SJSA1 (cell line): ENCODE measurements at regions not wholly inside any gene's neighbourhood (a gene's known extent, or its start where the extent isn't known, plus 50 kb on each side); places are given as distances from the start of the nearest gene placed in this dataset.
A peak's percentile ranks its signal among the peaks of the same experiment; 100 is the strongest.

Source experiments
- DNase-seq, 2 experiments: peaks; one replicate each; pipeline ENCODE4 v3.0.0-alpha.2; 2015 to 2020; ENCODE audit warnings: low spot score in 2 of 2, low read depth in 1 of 2
- H3K27ac ChIP-seq: fragments of 250-450 bp; sonication (Bioruptor Pico); 2 replicates; pipeline ENCODE4 v1.5.1; 2020; ENCODE audit warnings: mild to moderate bottlenecking, moderate library complexity
- H3K27me3 ChIP-seq: fragments of 250-450 bp; sonication (Bioruptor Pico); replicated peaks from 2 replicates; pipeline ENCODE4 v1.5.1; 2020; ENCODE audit warnings: mild to moderate bottlenecking, moderate library complexity
- H3K36me3 ChIP-seq: fragments of 250-450 bp; sonication (Bioruptor Pico); 2 replicates; pipeline ENCODE4 v1.5.1; 2020; ENCODE audit warnings: mild to moderate bottlenecking
- H3K4me1 ChIP-seq: fragments of 250-450 bp; sonication (Bioruptor Pico); replicated peaks from 2 replicates; pipeline ENCODE4 v1.6.1; 2021; ENCODE audit warnings: mild to moderate bottlenecking
- H3K4me3 ChIP-seq: fragments of 250-450 bp; sonication (Bioruptor Pico); 2 replicates; pipeline ENCODE4 v1.5.1; 2020; ENCODE audit warnings: mild to moderate bottlenecking
- H3K9me3 ChIP-seq: fragments of 250-450 bp; sonication (Bioruptor Pico); replicated peaks from 2 replicates; pipeline ENCODE4 v1.5.1; 2020; ENCODE audit warnings: mild to moderate bottlenecking

DNA sequence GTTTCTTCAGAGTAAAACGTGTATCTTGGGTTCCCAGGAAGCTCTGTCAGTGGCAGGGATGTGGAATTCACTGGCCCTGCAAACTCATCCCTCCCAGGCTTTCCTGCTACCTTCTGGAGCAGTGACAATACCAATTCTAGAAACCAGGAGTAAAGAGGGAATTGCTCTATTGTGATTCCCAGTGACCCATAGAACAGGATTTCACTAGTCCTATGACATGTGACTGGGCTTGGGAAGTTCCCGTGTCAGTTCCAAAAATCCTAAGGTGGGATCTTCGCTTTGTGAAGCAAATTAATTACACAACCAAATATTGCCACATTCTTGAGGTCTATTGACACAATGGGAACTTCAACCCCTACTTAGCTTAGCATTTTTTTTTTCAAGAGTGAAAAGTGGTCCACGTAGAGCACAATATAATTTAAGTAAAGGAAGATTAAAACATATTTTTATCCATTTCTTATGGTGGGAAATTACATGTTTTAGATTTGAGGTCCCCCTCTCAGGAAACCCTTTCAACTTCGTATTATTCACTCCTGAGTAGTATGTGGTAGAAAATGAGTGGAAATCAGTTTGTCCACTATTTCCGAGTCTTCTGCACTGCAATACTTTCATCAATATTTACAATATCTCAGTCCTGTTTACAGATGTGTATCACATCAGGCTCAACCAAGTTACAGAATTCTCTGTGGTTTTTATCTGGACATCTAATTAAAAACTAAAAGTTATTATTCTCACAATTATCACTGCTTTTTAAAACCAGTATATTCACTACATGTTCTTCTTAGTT, 88.9 kb upstream of the SOX5 start:
- peaks cover 17% of the 10 kb centered on the region for H3K4me1 ChIP-seq
- peak overlapping the region; percentile 68 for H3K27ac ChIP-seq
- H3K27me3 ChIP-seq, result no peaks in the 10 kb centered on the region
- no peak overlapping the region for H3K4me3 ChIP-seq
- DNase-seq, result peak in 1 of 2 experiments; percentile 6
- no peaks in the 10 kb centered on the region for H3K9me3 ChIP-seq
- H3K36me3 ChIP-seq, result no peaks in the 10 kb centered on the region

DNA sequence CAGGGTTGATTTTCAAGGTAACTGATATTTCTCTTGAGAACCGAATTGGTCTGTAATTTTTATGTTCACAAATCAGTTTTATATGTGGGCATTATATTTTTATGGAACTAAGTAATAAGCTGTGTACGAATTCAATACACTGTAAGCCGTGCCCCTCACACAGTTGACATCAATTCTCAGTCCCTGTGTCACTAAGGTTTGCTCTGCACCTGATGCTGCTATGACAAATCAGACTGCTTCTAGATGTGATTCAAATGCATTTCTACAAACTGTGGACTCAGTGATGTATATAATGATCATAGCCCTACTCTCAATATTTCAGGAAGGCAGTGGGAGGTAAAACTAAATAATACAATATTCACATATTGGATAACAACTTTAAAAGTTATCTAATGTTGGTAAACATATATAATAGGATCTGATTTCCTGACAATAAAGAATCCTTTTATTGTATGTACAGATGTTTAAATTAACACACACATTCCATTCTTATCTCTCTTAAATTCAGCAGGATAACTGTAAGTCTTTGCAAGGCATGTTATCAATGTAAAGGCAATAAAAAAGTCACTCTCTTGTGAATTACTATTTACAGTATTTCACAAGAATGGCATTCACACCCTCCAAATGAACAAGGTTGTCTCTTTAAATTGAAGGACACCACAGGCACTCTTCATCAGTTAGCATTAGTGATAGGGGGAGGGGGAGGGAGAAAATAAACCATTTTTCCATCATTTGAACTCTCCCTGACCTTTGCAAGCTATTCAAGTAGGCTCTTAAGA, 87.2 kb upstream of the SOX5 start:
- DNase-seq, result no peak
- no peak overlapping the region for H3K4me3 ChIP-seq
- no peak overlapping the region for H3K27ac ChIP-seq
- H3K27me3 ChIP-seq, result no peaks in the 10 kb centered on the region
- peaks cover 17% of the 10 kb centered on the region for H3K4me1 ChIP-seq
- no peaks in the 10 kb centered on the region for H3K9me3 ChIP-seq
- no peaks in the 10 kb centered on the region for H3K36me3 ChIP-seq

DNA sequence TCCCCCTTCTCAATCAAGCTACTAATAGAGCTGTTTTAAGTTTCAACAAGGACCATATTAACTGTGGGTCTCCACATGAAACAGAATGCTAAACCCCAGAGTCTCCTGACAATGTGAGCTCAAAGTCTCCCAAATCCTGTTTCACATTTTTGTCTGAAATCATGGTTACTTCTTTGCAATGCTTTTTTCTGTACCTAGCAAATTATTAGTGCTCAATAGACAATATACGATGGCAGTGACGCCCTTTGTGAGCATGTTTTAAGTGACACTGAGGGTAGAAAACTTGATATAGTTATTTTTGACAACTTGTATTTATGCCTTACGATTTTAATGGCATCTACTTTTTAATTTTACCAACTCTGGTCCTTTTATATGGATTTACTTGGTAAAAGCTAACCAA, 85.4 kb upstream of the SOX5 start:
- peaks cover 17% of the 10 kb centered on the region for H3K4me1 ChIP-seq
- no peaks in the 10 kb centered on the region for H3K9me3 ChIP-seq
- H3K27ac ChIP-seq, result no peak overlapping the region
- no peaks in the 10 kb centered on the region for H3K36me3 ChIP-seq
- DNase-seq, result no peak
- H3K4me3 ChIP-seq, result no peak overlapping the region
- H3K27me3 ChIP-seq, result no peaks in the 10 kb centered on the region

DNA sequence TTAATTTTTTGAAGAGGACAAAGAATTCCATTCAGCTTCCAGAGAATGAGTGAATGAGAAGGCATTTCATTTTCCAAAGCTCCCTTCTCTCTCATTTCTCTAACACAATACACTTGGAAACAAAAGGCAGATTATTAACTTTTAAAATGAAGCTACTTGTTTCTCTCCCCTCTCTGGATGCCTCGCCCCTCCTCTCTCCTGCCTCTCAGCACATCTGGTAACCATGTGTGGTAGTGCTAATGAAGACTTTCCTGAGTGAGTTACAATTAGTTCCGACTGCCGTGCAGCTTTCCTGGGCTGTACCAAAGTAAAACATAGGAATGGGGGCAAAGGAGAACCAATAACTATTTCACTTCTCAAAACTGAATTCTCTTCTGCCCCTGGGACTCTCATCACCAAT, 84.7 kb upstream of the SOX5 start:
- Histone ChIP-seq H3K4me3 (no peak overlapping the region), H3K27ac (no peak overlapping the region), H3K4me1 (peaks cover 11% of the 10 kb centered on the region), H3K27me3 (no peaks in the 10 kb centered on the region), H3K36me3 (no peaks in the 10 kb centered on the region), H3K9me3 (no peaks in the 10 kb centered on the region)
- DNase-seq, result no peak

DNA sequence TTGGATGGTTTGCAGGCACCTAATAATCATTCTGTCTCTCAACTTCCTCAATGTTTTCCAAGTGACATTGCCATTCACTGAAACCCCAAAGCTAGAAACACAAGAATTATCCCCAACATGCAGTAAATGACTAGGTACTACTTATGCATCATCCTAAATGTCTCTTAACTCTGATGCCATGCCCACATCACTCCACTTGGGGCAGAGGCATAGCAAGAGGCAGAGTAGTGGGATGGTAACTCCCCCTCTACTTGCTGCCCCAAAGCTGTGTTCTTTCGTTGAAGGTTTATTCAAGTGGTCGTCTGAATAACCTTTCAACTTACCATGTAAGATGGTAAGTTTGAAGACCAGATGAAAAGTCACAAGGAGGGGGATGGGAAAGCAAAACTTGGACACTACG, 77.9 kb upstream of the SOX5 start:
- H3K4me3 ChIP-seq, result no peak overlapping the region
- H3K27ac ChIP-seq, result no peak overlapping the region
- H3K9me3 ChIP-seq, result no peaks in the 10 kb centered on the region
- no peaks in the 10 kb centered on the region for H3K27me3 ChIP-seq
- no peak for DNase-seq
- H3K36me3 ChIP-seq, result no peaks in the 10 kb centered on the region
- no peaks in the 10 kb centered on the region for H3K4me1 ChIP-seq

DNA sequence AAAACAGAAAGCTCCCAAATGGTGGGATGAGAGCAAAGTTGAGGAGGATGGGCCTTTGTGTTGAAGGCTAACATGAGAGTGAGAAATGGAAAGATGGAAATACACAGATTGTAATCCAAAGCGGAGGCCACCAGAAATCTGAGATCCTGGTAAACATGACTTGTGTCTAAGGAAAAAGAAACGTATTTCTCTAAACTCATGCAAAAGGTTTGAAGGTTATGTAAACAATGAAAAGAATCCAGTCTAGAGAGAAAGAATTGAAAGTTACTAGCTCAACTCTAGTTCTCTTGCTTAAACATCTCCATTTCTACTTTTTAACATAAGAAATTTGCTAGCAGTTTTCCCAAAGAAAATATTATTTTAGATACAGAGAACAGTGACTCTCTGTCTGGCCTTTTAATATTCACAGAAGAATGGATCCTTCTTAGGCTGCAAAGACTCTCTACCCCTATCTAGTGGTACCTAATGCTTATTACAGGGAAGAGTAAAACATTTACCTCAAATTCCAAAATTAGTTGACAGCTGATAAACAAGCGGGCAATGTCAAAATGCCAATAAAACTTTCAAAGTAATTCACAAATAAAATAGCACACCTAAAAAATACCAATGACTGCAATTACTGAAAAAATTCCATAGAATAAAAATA, 75.8 kb upstream of the SOX5 start:
- H3K4me1 ChIP-seq, result no peaks in the 10 kb centered on the region
- no peak overlapping the region for H3K4me3 ChIP-seq
- H3K27ac ChIP-seq, result no peak overlapping the region
- no peaks in the 10 kb centered on the region for H3K36me3 ChIP-seq
- no peaks in the 10 kb centered on the region for H3K27me3 ChIP-seq
- DNase-seq, result no peak
- no peaks in the 10 kb centered on the region for H3K9me3 ChIP-seq

DNA sequence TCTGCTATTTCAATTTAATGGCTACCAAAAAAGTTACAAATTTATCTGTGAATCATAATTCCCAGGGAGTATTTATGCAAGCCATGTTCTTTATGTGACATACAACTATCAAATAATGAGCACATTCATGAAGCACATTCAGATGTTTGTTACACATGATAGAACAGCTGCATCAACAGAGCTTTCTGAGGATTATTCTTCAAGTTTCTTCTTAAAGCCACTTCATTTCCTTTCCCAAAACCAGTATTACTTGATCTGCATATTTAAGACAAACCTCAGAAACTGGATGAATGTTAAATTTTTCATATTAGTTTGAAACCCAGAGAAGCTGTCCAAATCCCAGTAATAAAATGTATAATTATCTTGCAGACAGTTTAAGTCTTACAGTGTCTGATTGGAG, 73.6 kb upstream of the SOX5 start:
- Histone ChIP-seq H3K4me3 (no peak overlapping the region), H3K36me3 (no peaks in the 10 kb centered on the region), H3K27me3 (no peaks in the 10 kb centered on the region), H3K9me3 (no peaks in the 10 kb centered on the region), H3K4me1 (no peaks in the 10 kb centered on the region), H3K27ac (no peak overlapping the region)
- DNase-seq, result no peak

DNA sequence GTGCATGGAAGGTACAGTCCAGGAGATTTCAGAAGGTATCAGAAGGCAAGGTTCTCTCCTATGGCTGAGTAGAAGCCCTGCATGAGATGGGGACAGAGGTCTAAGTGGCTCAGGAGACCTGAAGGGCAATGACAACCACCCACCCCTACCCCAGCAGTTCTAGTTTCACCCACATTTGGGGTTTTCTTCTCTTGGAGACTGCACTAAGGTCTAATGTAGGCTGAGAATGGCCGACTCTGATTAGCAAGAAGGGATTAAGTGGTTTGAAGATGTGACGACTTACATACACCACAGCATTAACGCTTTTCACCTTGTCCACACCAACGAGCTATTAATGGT, 71.7 kb upstream of the SOX5 start:
- Histone ChIP-seq H3K9me3 (no peaks in the 10 kb centered on the region), H3K36me3 (no peaks in the 10 kb centered on the region), H3K27ac (no peak overlapping the region), H3K27me3 (no peaks in the 10 kb centered on the region), H3K4me1 (no peaks in the 10 kb centered on the region), H3K4me3 (no peak overlapping the region)
- no peak for DNase-seq

DNA sequence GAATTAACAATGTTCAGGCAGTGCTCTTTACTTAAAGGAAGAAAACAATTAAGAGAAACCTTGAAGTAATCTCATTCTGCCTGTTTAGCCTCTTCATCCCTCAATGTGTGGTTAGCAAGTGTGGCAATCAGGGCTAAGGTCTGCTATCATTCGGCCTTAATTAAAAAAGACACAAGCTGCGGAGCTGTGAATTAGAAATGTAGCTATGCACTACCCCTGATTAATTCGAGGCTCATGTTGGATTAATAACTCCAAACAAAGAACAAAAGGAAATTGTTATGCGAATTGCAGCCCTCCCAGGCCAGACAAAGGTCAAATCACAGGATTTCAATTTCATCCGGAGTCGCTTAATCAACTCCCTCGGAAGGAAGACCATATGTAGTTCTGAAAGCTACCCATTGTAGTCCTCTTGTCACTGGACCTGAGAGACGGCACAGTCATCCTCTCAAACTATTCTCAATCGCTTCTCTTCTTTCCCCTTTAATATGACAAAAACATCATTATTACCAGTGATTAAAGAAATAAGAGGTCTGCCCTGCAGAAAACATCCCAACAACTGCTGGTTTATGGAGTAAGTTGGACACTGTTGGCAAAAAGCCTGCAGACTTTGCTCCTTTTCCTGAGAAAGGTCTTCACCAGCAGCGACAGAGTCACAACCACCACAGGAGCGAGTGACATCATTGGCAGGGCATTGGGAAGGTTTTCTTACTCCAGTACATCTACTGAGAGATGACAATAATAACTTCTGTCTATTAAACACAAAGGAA, 71.1 kb upstream of the SOX5 start:
- Histone ChIP-seq H3K27ac (no peak overlapping the region), H3K4me3 (no peak overlapping the region), H3K27me3 (no peaks in the 10 kb centered on the region), H3K4me1 (no peaks in the 10 kb centered on the region), H3K9me3 (no peaks in the 10 kb centered on the region), H3K36me3 (no peaks in the 10 kb centered on the region)
- no peak for DNase-seq

DNA sequence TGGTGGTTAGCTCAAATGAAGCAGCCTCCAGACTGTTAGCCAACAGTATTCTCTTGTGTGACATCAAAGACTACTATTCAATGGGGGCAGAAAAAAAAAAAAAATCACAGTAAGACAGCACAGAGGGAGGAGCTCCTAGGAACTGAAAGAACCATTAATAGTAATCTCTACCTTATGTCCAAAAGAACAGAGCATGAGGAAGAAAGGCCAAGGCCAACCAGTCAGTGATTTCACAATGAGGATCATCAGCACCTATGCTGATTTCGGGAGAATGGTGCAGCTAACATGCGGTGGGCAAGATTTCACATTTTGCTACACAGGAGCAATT, 66.3 kb upstream of the SOX5 start:
- H3K27ac ChIP-seq, result no peak overlapping the region
- H3K27me3 ChIP-seq, result no peaks in the 10 kb centered on the region
- no peaks in the 10 kb centered on the region for H3K4me1 ChIP-seq
- no peaks in the 10 kb centered on the region for H3K9me3 ChIP-seq
- no peak for DNase-seq
- no peaks in the 10 kb centered on the region for H3K36me3 ChIP-seq
- H3K4me3 ChIP-seq, result no peak overlapping the region

DNA sequence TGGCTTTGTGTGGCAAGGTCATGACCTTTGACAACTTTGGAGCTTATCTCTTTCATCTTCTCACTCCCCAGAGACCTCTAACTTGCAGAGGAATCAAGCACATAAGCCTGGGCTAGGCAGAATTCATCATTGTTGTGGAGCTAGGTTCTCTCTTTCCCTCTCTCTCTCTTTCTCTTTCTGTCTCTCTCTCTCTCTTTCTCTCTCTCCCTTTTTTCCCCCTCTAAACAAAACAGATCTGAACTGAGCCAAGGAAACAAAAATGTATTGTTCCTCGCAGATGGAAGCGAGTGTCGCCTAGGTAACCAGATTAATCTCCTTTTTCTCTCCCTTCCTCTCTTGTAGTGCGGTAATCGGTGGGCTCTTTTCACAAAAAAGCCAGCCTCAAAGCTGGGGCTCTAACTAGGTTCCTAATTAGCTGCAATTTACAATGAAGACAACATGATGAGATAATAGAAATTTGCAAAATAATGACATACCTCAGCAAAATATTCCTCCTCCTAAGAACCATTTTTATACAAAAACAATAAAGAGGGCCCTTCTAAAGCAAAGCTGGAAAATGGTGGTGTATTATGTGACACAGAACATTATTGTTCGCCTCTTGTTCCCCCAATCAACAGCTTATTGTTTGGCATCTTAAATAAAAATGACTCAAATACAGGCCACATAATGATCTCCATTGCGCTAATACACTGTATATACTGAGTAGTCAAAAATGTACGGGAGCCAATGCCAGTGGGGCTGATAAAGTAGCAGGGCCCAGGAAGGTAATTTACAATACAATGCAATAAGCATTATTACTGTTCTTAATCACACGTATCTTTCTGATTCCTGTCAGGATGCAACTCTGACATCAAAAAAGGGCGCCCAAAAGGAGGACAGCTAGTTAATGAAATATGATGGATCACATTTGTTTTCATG, 65.7 kb upstream of the SOX5 start:
- H3K9me3 ChIP-seq, result no peaks in the 10 kb centered on the region
- H3K4me1 ChIP-seq, result no peaks in the 10 kb centered on the region
- H3K27ac ChIP-seq, result no peak overlapping the region
- H3K4me3 ChIP-seq, result no peak overlapping the region
- no peaks in the 10 kb centered on the region for H3K36me3 ChIP-seq
- H3K27me3 ChIP-seq, result no peaks in the 10 kb centered on the region
- DNase-seq, result no peak

DNA sequence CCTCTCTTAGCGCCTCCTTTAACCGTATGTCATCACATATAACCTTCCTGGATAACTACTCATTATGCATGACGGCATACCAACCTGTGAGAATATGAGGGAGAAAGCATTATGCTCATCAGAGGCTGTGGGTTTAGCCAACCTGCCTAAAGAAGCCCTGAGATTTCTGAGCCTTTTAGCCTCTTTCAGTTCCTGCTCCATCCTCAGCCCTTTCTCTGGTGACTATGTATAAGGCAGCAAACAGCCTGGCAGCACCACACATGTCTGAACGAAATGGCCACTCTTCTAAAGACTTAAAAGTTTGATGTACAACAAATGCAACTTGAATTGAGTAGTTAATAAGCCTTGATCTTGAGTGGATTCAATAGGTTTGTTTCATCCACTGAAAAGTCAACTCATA, 64.8 kb upstream of the SOX5 start:
- Histone ChIP-seq H3K27me3 (no peaks in the 10 kb centered on the region), H3K9me3 (no peaks in the 10 kb centered on the region)
- no peak for DNase-seq

DNA sequence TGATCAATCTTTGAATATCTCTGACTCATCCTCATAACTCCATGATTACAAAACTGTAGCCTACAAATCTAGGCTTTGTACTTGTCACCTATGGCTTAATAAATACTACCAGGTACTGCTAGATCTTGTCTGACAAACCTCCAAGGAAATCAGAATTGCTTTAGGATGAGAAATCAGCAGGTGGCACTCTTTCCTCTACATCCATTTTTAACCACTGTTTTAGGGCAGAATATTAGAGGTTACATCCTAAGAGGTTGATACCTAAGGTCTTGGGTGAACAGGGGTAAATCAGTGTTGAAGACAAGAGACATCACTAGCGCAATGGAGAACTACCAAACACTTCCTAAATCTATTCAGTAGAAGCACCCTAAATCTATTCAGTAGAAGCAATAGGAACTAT, 63.1 kb upstream of the SOX5 start:
- H3K27ac ChIP-seq, result no peak overlapping the region
- H3K4me1 ChIP-seq, result no peaks in the 10 kb centered on the region
- no peaks in the 10 kb centered on the region for H3K27me3 ChIP-seq
- H3K36me3 ChIP-seq, result no peaks in the 10 kb centered on the region
- no peak overlapping the region for H3K4me3 ChIP-seq
- DNase-seq, result peak in 1 of 2 experiments; percentile 11
- no peaks in the 10 kb centered on the region for H3K9me3 ChIP-seq

More for the DNA sequence above, 64.8 kb upstream of the SOX5 start:
- no peak overlapping the region for H3K4me3 ChIP-seq
- H3K4me1 ChIP-seq, result no peaks in the 10 kb centered on the region
- no peak overlapping the region for H3K27ac ChIP-seq
- no peaks in the 10 kb centered on the region for H3K36me3 ChIP-seq
